ENCODE measurements at regions not wholly inside any gene's neighbourhood (a gene's known extent, or its start where the extent isn't known, plus 50 kb on each side); places are given as distances from the start of the nearest gene placed in this dataset.

DNA sequence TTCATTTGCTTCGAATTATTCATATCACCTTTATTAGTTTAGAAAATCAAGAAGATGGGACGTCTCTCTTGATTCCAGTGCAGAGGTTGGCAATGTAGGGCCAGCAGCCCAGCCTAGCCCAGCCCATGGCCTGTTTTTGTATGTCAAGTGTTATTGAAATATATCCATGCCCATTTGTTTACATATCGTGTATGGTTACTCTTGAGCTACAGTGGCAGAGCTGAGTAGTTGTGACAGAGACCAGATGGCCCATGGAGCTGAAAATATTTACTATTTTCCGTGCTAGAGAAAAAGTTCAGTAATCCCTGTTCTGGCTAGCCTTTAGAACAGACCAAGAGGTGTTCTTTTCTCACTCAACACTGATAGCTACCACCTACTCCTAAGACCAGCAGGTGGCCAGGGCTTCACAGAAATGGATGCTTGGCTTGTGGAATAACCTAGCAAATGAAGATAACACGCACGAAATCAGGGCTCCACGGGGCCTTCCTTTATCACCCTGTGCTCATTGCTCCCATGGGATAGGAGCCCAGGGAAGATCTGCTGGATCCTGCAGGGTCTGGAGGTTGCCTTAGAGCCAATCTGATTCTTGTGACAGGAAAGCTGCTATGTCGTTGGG, 123.2 kb upstream of the ANKFN1 start:
- intact Hi-C loops (cut with micrococcal nuclease), result no loop called here
- DNase-seq (no peak), ATAC-seq (ENCODE audit: low read depth) (no peak)
- TF ChIP-seq, protein P1, sequence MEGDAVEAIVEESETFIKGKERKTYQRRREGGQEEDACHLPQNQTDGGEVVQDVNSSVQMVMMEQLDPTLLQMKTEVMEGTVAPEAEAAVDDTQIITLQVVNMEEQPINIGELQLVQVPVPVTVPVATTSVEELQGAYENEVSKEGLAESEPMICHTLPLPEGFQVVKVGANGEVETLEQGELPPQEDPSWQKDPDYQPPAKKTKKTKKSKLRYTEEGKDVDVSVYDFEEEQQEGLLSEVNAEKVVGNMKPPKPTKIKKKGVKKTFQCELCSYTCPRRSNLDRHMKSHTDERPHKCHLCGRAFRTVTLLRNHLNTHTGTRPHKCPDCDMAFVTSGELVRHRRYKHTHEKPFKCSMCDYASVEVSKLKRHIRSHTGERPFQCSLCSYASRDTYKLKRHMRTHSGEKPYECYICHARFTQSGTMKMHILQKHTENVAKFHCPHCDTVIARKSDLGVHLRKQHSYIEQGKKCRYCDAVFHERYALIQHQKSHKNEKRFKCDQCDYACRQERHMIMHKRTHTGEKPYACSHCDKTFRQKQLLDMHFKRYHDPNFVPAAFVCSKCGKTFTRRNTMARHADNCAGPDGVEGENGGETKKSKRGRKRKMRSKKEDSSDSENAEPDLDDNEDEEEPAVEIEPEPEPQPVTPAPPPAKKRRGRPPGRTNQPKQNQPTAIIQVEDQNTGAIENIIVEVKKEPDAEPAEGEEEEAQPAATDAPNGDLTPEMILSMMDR (IDR thresholded peaks at IDR 0.05), result no peak
- no peaks in the 10 kb centered on the region for H3K4me1 Mint-ChIP-seq
- POLR2A ChIA-PET, result no interaction called here
- no peak overlapping the region for H3K4me3 Mint-ChIP-seq
- H3K9me3 Mint-ChIP-seq, result no peaks in the 10 kb centered on the region
- H3K36me3 Mint-ChIP-seq (ENCODE audit: low read depth), result no peaks in the 10 kb centered on the region
- H3K27ac Mint-ChIP-seq, result no peak overlapping the region
- CTCF ChIA-PET, result no interaction called here
- H3K27me3 Mint-ChIP-seq, result peaks cover 1% of the 10 kb centered on the region

DNA sequence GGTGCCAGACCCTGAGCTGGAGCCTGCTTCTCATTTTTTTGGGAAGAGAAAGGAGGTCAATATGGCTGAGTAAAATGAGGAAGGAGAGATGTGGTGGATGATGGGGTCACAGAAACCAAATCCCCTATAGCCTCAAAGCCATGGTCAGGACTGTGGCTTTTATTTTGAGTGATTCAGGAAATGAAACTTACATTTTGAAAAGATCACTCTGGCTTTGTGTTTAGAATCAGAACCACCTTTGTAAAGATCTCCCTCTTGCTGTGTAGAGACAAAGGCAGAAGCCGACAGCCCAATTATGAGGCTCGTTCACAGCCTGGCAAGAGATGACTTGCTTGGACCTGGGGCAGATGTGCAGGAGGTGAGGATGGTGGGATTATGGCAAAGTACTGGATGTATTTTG, 121.6 kb upstream of the ANKFN1 start:
- Mint-ChIP-seq H3K27me3 (peaks cover 1% of the 10 kb centered on the region), H3K4me1 (no peaks in the 10 kb centered on the region), H3K4me3 (no peak overlapping the region), H3K27ac (no peak overlapping the region), H3K36me3 (ENCODE audit: low read depth) (no peaks in the 10 kb centered on the region), H3K9me3 (no peaks in the 10 kb centered on the region)
- POLR2A ChIA-PET, result no interaction called here
- intact Hi-C loops (cut with micrococcal nuclease), result no loop called here
- DNase-seq, result no peak
- TF ChIP-seq, protein P1 (IDR thresholded peaks at IDR 0.05), result no peak
- CTCF ChIA-PET, result no interaction called here
- no peak for ATAC-seq (ENCODE audit: low read depth)

DNA sequence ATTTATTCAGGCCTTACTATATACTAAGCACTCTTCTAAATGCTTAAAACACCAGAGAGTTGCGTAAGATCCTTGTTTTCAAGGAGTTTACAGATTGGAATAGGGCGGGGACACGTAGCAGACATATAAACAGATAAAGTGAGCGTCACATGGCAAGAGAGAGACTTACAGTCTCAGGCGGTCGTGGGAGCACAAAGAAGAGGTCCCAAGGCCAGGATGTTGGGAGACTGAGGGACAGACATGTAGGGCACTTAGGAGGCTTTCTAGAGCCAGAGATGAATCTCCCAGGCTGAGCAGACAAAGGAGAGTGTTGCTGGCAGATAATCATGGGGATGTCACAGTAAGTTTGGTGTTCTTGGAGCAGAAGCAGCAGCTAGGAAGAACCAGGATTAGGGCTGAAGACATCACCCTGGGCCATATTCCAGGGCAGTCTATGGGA, 119.1 kb upstream of the ANKFN1 start:
- intact Hi-C loops (cut with micrococcal nuclease), result no loop called here
- ATAC-seq (ENCODE audit: low read depth) (no peak), DNase-seq (no peak)
- Mint-ChIP-seq H3K4me3 (no peak overlapping the region), H3K9me3 (no peaks in the 10 kb centered on the region), H3K4me1 (no peaks in the 10 kb centered on the region), H3K27me3 (peaks cover 1% of the 10 kb centered on the region), H3K27ac (no peak overlapping the region), H3K36me3 (ENCODE audit: low read depth) (no peaks in the 10 kb centered on the region)
- POLR2A ChIA-PET, result no interaction called here
- TF ChIP-seq, protein P1 (IDR thresholded peaks at IDR 0.05), result no peak
- CTCF ChIA-PET, result no interaction called here

DNA sequence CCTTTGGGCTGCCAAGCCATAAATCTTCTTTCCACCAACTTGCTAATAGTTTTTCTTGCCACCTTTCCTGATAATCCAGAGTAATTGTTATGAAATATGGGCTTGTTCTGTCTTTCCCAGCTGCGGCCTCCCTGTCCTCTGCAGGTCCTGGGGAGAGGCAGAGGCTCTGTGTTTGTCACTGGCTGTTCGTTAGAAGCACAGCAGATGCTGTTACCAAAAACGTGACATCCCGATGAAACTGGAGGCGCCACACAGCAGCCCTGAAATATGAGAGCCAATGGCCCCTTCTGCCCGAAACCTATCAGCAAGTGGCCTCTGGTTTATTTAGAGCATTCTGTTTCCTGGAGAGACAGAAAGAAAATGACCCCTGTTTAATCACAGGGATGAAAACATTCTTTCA, 115.1 kb upstream of the ANKFN1 start:
- Mint-ChIP-seq H3K27me3 (no peaks in the 10 kb centered on the region), H3K4me3 (no peak overlapping the region), H3K27ac (no peak overlapping the region), H3K4me1 (no peaks in the 10 kb centered on the region), H3K36me3 (ENCODE audit: low read depth) (no peaks in the 10 kb centered on the region), H3K9me3 (no peaks in the 10 kb centered on the region)
- TF ChIP-seq, protein P1 (IDR thresholded peaks at IDR 0.05), result no peak
- DNase-seq (no peak), ATAC-seq (ENCODE audit: low read depth) (no peak)
- CTCF ChIA-PET, result no interaction called here
- intact Hi-C loops (cut with micrococcal nuclease), result no loop called here
- POLR2A ChIA-PET, result no interaction called here

DNA sequence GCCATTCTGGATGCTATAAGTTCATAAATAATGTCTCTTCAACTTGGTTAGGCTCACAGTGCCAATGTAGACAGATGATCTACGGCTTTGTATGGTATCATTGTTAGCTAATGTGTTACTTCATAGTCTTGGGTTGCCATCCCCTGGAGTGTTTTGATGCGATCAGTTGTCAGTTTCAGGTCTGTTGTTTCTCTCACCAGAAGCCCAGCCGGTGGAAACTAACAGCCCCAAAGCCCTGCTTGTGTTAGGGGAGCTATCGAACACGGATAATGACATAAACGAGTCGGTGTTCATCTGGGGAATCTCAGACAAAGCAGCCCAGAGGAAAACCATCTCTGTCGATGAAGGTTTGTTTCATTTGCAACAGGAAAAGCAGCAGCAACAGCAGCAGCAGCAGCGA, 107.4 kb upstream of the ANKFN1 start:
- H3K27ac Mint-ChIP-seq, result no peak overlapping the region
- ChIA-PET POLR2A (no interaction called here), CTCF (no interaction called here)
- TF ChIP-seq, protein P1 (IDR thresholded peaks at IDR 0.05), result no peak
- intact Hi-C loops (cut with micrococcal nuclease), result no loop called here
- no peaks in the 10 kb centered on the region for H3K9me3 Mint-ChIP-seq
- no peaks in the 10 kb centered on the region for H3K4me1 Mint-ChIP-seq
- no peaks in the 10 kb centered on the region for H3K36me3 Mint-ChIP-seq (ENCODE audit: low read depth)
- DNase-seq (no peak), ATAC-seq (ENCODE audit: low read depth) (no peak)
- H3K4me3 Mint-ChIP-seq, result no peak overlapping the region
- H3K27me3 Mint-ChIP-seq, result no peaks in the 10 kb centered on the region

All from activated B cell treated with CpG ODN at 0.5 μM for 24 hours (primary cell).